ENCODE measurements at regions not wholly inside any gene's neighbourhood (a gene's known extent, or its start where the extent isn't known, plus 50 kb on each side); places are given as distances from the start of the nearest gene placed in this dataset.

DNA sequence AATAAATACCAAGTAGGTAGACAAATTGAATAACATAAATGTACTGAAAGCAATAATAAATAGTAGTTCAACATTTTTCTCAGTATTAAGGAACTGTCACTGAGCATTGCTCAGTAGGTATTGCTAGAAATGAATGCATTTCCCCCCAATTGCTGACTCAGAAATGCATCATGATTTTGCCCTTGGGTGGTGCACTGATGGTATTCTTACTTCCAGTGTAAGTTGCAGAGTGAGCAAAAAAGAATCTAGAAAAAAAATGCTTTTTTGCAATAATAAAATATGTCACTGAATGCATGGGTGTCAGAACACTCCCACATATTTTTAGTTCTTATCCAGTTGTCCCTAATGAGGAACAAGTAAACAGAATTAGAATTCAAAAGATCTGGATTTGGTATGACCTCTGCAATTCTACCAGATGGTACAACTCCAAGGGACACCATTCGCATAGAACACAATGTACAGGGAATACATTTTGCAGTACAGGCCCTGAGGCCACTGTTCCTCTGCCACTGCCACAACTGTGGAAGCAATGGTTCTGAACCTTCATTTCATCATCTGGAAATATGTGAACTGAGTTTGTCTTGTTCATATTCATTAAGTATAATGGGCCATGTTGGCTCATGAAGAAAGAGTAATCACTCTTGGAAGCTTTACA is 78.0 kb downstream of the ATP6V1G3 start:
- TF ChIP-seq, protein P1, sequence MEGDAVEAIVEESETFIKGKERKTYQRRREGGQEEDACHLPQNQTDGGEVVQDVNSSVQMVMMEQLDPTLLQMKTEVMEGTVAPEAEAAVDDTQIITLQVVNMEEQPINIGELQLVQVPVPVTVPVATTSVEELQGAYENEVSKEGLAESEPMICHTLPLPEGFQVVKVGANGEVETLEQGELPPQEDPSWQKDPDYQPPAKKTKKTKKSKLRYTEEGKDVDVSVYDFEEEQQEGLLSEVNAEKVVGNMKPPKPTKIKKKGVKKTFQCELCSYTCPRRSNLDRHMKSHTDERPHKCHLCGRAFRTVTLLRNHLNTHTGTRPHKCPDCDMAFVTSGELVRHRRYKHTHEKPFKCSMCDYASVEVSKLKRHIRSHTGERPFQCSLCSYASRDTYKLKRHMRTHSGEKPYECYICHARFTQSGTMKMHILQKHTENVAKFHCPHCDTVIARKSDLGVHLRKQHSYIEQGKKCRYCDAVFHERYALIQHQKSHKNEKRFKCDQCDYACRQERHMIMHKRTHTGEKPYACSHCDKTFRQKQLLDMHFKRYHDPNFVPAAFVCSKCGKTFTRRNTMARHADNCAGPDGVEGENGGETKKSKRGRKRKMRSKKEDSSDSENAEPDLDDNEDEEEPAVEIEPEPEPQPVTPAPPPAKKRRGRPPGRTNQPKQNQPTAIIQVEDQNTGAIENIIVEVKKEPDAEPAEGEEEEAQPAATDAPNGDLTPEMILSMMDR (IDR thresholded peaks at IDR 0.05; ENCODE audit: unreplicated experiment in 3 of 3): no peak
- H3K27ac Mint-ChIP-seq: no peak overlapping the region
- H3K4me3 Mint-ChIP-seq: no peak overlapping the region
- no peaks in the 10 kb centered on the region for H3K9me3 Mint-ChIP-seq
- no peaks in the 10 kb centered on the region for H3K4me1 Mint-ChIP-seq
- H3K27me3 Mint-ChIP-seq (ENCODE audit: low read depth): no peaks in the 10 kb centered on the region
- no peaks in the 10 kb centered on the region for H3K36me3 Mint-ChIP-seq (ENCODE audit: low read depth)

DNA sequence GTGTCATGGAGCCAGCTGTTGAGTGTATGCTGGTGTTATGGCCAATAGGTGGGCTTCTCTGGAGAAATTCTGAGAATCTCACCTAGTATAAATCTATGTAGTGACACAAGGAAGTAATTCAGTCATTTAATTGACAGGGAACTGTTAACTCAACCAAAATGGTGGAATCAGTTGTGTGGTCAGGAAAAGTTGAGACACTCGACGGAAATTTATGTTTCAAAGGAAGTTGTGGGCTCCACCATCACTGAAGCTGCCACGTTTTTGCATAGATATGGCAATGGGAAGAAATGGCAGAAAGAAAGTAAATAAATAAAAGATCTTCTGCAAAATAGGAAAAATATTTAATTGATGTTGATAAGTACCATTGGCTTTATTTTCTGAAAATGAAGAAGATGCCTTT is 84.5 kb downstream of the ATP6V1G3 start:
- Mint-ChIP-seq H3K36me3 (ENCODE audit: low read depth) (no peaks in the 10 kb centered on the region), H3K27ac (no peak overlapping the region), H3K4me1 (no peaks in the 10 kb centered on the region), H3K4me3 (no peak overlapping the region), H3K9me3 (no peaks in the 10 kb centered on the region), H3K27me3 (ENCODE audit: low read depth) (no peaks in the 10 kb centered on the region)
- TF ChIP-seq, protein P1 (IDR thresholded peaks at IDR 0.05; ENCODE audit: unreplicated experiment in 3 of 3): no peak

DNA sequence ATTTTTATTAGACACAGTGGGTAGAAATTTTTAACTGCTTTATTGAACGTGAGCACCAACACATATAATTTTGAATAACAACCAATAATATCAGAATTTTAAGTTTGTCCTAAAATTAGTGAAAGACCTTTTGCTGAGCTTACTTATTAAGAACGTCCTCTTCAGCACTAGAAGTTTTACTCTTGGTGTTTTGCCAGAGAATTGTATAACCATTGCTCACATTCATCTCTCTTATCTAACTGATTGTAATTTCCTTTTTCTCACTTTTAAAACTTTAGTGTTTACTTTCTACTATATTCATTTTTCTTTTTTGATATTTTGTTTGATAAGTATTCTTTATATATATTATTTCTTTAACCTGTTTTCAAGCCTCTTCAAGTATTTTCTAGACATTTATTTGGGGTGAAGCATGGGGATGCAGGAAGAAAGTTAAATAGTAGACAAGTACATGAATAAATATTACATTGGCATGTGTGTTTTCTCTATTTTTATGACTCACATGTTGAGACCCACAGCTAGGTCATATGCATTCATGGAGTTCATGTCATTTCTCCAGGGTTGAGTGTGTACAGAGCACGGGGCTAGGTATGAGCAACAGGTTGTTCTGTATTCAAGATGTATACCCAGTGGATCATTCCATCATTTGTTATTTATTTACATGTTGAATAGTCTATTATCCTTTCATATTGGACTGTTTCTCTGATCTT is 90.6 kb downstream of the ATP6V1G3 start:
- Mint-ChIP-seq H3K27ac (no peak overlapping the region), H3K27me3 (ENCODE audit: low read depth) (no peaks in the 10 kb centered on the region), H3K4me3 (no peak overlapping the region), H3K4me1 (no peaks in the 10 kb centered on the region), H3K9me3 (no peaks in the 10 kb centered on the region), H3K36me3 (ENCODE audit: low read depth) (no peaks in the 10 kb centered on the region)
- TF ChIP-seq, protein P1 (IDR thresholded peaks at IDR 0.05; ENCODE audit: unreplicated experiment in 3 of 3): no peak

DNA sequence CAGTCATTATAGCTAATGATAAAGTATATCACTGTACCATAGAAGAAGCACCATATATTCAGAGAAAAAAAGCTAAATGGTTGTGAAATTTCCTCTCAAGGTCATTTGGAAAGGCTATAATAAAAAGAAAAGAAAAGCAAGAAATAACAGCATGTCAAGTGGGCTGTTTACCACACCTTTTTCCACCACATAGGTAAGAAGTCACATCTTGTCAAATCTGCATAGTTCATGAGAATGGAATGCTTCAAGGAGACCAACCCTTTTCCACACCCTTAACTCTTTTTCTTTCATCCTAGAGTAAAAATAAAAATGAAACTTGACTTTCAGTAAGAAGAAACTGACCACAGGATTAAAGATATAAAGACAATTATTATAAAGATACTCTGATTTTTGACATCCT is 91.2 kb downstream of the ATP6V1G3 start:
- H3K9me3 Mint-ChIP-seq: no peaks in the 10 kb centered on the region
- H3K27me3 Mint-ChIP-seq (ENCODE audit: low read depth): no peaks in the 10 kb centered on the region
- H3K4me1 Mint-ChIP-seq: no peaks in the 10 kb centered on the region
- H3K27ac Mint-ChIP-seq: no peak overlapping the region
- TF ChIP-seq, protein P1 (IDR thresholded peaks at IDR 0.05; ENCODE audit: unreplicated experiment in 3 of 3): no peak
- H3K4me3 Mint-ChIP-seq: no peak overlapping the region
- H3K36me3 Mint-ChIP-seq (ENCODE audit: low read depth): no peaks in the 10 kb centered on the region

DNA sequence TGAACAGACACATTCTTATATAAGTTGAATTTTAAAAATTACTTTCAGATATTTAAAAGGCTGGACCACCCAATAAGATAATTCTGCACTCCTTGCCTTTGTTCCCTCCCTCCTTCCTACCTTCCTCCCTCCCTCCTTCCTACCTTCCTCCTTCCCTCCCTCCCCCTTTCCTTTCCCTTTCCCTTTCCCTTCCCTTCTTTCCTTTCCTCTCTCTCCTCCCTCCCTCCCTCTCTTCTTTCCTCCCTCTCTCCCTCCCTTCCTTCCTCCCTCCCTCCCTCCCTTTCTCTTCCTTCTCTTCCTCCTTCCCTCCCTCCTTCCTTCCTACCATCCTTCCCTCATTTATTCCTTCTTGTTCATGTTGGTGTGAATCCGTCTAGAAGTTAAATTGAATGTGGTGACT is 93.0 kb downstream of the ATP6V1G3 start:
- no peak overlapping the region for H3K4me3 Mint-ChIP-seq
- H3K4me1 Mint-ChIP-seq: no peaks in the 10 kb centered on the region
- H3K27ac Mint-ChIP-seq: no peak overlapping the region
- H3K9me3 Mint-ChIP-seq: no peaks in the 10 kb centered on the region
- H3K27me3 Mint-ChIP-seq (ENCODE audit: low read depth): no peaks in the 10 kb centered on the region
- TF ChIP-seq, protein P1 (IDR thresholded peaks at IDR 0.05; ENCODE audit: unreplicated experiment in 3 of 3): no peak
- no peaks in the 10 kb centered on the region for H3K36me3 Mint-ChIP-seq (ENCODE audit: low read depth)

DNA sequence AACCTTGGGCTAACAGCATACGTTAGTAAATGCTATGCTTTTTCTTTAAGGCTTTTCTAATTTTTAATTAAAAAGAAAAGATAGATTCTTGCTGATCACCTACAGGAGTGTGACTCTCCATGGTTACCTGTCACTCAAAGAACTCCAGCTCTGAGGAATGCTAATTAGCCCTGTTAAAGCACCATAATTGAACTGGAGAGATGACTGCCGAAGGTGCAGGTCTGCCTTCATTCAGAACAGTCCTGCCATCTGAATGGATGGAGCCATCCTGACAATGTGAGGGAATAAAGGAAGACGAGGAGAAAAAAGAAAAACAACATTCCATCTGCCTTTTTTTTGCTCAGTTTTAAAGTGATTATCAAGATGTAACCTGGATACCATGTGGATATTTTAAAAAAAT is 94.6 kb downstream of the ATP6V1G3 start:
- Mint-ChIP-seq H3K27me3 (ENCODE audit: low read depth) (no peaks in the 10 kb centered on the region), H3K36me3 (ENCODE audit: low read depth) (no peaks in the 10 kb centered on the region), H3K27ac (no peak overlapping the region), H3K4me1 (no peaks in the 10 kb centered on the region), H3K4me3 (no peak overlapping the region), H3K9me3 (no peaks in the 10 kb centered on the region)
- TF ChIP-seq, protein P1 (IDR thresholded peaks at IDR 0.05; ENCODE audit: unreplicated experiment in 3 of 3): no peak
